CD14-positive monocyte (primary cell): ENCODE measurements at regions not wholly inside any gene's neighbourhood (a gene's known extent, or its start where the extent isn't known, plus 50 kb on each side); places are given as distances from the start of the nearest gene placed in this dataset.

Experiments used
- DNase-seq, 3 donors: peaks; one replicate each; pipeline ENCODE4 v3.0.0-alpha.2; 2011 to 2022
- H2AFZ ChIP-seq: 2 replicates; pipeline ENCODE4 v1.6.0; 2012; ENCODE audit warnings: mild to moderate bottlenecking, low read depth, low read length, inconsistent platforms; ENCODE audit not compliant: insufficient read depth, poor library complexity, severe bottlenecking
- H3K27ac ChIP-seq, 2 donors: 1 replicate in 1 of 2; 2 replicates in 1 of 2; pipeline ENCODE4 v1.5.1; 2012 to 2013; ENCODE audit warnings: low read length in 2 of 2, control low read depth in 1 of 2, inconsistent platforms in 1 of 2, low read depth in 1 of 2, mild to moderate bottlenecking in 1 of 2
- H3K27me3 ChIP-seq, 2 donors: one replicate each; pipeline versions ENCODE4 v1.6.0 to v1.6.1; 2011 to 2013; ENCODE audit warnings: low read length in 2 of 2; ENCODE audit not compliant: control insufficient read depth in 2 of 2, insufficient read depth in 2 of 2
- H3K36me3 ChIP-seq, 2 donors: replicated peaks in 1 of 2; 1 replicate in 1 of 2; 2 replicates in 1 of 2; pipeline versions ENCODE4 v1.5.1 to v1.6.1; 2012 to 2013; ENCODE audit warnings: low read length in 2 of 2, control low read depth in 1 of 2, inconsistent platforms in 1 of 2, mild to moderate bottlenecking in 1 of 2; ENCODE audit not compliant: insufficient read depth in 2 of 2, control insufficient read depth in 1 of 2
- H3K4me1 ChIP-seq, 2 donors: 1 replicate in 1 of 2; 2 replicates in 1 of 2; pipeline versions ENCODE4 v1.5.1 to v1.6.1; 2012 to 2013; ENCODE audit warnings: low read length in 2 of 2, control low read depth in 1 of 2, inconsistent platforms in 1 of 2, mild to moderate bottlenecking in 1 of 2, moderate library complexity in 1 of 2; ENCODE audit not compliant: insufficient read depth in 2 of 2, control insufficient read depth in 1 of 2
- H3K4me2 ChIP-seq: replicated peaks from 2 replicates; pipeline ENCODE3; 2012; ENCODE audit warnings: low read length, moderate library complexity, mild to moderate bottlenecking; ENCODE audit not compliant: poor library complexity, severe bottlenecking; ENCODE audit errors: extremely low read depth
- H3K4me3 ChIP-seq, 3 experiments: fragments of 200-600 bp in 1 of 3; sonication (generic) in 1 of 3; replicated peaks in 1 of 3; 1 replicate in 2 of 3; 2 replicates in 1 of 3; pipeline ENCODE4 v1.5.1; 2011 to 2013; ENCODE audit warnings: low read length in 3 of 3, mild to moderate bottlenecking in 3 of 3, control low read depth in 2 of 3, low read depth in 2 of 3, inconsistent platforms in 1 of 3, moderate library complexity in 1 of 3
- H3K79me2 ChIP-seq: 2 replicates; pipeline ENCODE4 v1.6.0; 2012; ENCODE audit warnings: mild to moderate bottlenecking, control low read depth, inconsistent platforms, low read length, moderate library complexity; ENCODE audit not compliant: insufficient read depth
- H3K9ac ChIP-seq: 2 replicates; pipeline ENCODE4 v1.6.0; 2017; ENCODE audit warnings: low read length, mild to moderate bottlenecking; ENCODE audit not compliant: insufficient read depth, poor library complexity, severe bottlenecking
- H3K9me3 ChIP-seq, 2 donors: replicated peaks in 1 of 2; 1 replicate in 1 of 2; 2 replicates in 1 of 2; pipeline versions ENCODE4 v1.5.1 to v1.6.1; 2012 to 2013; ENCODE audit warnings: low read length in 2 of 2, control low read depth in 1 of 2; ENCODE audit not compliant: control insufficient read depth in 1 of 2, insufficient read depth in 1 of 2
- H4K20me1 ChIP-seq: 2 replicates; pipeline ENCODE4 v1.6.0; 2012; ENCODE audit warnings: mild to moderate bottlenecking, low read length, control low read depth, moderate library complexity; ENCODE audit not compliant: insufficient read depth
- H3K27ac Mint-ChIP-seq, 7 donors: one replicate each; pipeline ENCODE4 v1.8.0; 2020; ENCODE audit warnings: mild to moderate bottlenecking in 7 of 7, mixed read lengths in 7 of 7, moderate library complexity in 6 of 7, inconsistent platforms in 2 of 7
- H3K27me3 Mint-ChIP-seq, 3 donors: one replicate each; pipeline ENCODE4 v1.8.0; 2021 to 2022; ENCODE audit warnings: low read depth in 3 of 3, mild to moderate bottlenecking in 3 of 3, mixed read lengths in 3 of 3, moderate library complexity in 3 of 3, inconsistent platforms in 1 of 3
- H3K36me3 Mint-ChIP-seq, 2 donors: one replicate each; pipeline ENCODE4 v1.8.0; 2020; ENCODE audit warnings: mixed read lengths in 2 of 2, inconsistent platforms in 1 of 2, mild to moderate bottlenecking in 1 of 2
- H3K4me1 Mint-ChIP-seq: one replicate; pipeline ENCODE4 v1.8.0; 2020; ENCODE audit warnings: mild to moderate bottlenecking, mixed read lengths
- H3K4me3 Mint-ChIP-seq, 2 donors: one replicate each; pipeline ENCODE4 v1.8.0; 2020; ENCODE audit warnings: mild to moderate bottlenecking in 2 of 2, mixed read lengths in 2 of 2, moderate library complexity in 1 of 2
- H3K9me3 Mint-ChIP-seq, 7 donors: one replicate each; pipeline ENCODE4 v1.8.0; 2020 to 2022; ENCODE audit warnings: mixed read lengths in 7 of 7, mild to moderate bottlenecking in 6 of 7, moderate library complexity in 6 of 7, inconsistent platforms in 2 of 7
- WGBS: methylation state at CpG from one replicate; pipeline ENCODE4 v1.1.5; 2013; ENCODE audit warnings: missing lambda C conversion rate; ENCODE audit not compliant: insufficient coverage; 5-methylcytosine and 5-hydroxymethylcytosine counted together
- intact Hi-C, 2 donors: fragments of 100-400 bp; cut with micrococcal nuclease; formaldehyde crosslinking; loops; one replicate each; pipeline versions ENCODE4 v1.15.0 to v1.15.1; 2023
- TF ChIP-seq, protein P1 (sequence below): fragments of 200-600 bp; IDR thresholded peaks from one replicate; pipeline ENCODE4 v1.8.0; 2022; ENCODE audit warnings: antibody characterized with exemption, mild to moderate bottlenecking

DNA sequence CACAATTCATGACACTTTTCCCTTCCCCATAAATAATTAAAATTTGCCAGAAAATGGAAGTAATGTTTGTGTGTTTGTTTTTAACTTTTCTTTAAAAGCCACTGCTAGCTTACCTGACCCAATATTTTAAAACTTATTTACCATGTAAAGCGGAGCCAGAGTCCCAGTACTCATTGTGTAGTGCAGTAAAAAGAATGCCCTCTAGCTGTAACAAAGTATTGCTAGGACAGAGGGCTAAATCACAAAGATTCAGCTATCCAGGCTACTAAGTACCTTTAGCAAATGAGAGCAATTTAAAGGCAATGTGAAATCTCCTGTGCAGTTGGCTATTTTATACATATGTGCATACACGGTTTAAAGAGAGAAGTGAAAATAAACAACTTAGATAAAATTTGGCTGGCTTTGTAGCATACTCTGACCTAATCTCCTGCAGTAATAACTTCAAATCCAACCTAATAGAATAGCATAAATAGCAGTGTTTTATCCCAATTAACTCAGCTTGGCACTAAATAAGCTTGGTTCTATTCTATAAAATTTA is 997.4 kb upstream of the PIK3C3 start:
- no peak overlapping the region for H3K9ac ChIP-seq
- TF ChIP-seq, protein P1, sequence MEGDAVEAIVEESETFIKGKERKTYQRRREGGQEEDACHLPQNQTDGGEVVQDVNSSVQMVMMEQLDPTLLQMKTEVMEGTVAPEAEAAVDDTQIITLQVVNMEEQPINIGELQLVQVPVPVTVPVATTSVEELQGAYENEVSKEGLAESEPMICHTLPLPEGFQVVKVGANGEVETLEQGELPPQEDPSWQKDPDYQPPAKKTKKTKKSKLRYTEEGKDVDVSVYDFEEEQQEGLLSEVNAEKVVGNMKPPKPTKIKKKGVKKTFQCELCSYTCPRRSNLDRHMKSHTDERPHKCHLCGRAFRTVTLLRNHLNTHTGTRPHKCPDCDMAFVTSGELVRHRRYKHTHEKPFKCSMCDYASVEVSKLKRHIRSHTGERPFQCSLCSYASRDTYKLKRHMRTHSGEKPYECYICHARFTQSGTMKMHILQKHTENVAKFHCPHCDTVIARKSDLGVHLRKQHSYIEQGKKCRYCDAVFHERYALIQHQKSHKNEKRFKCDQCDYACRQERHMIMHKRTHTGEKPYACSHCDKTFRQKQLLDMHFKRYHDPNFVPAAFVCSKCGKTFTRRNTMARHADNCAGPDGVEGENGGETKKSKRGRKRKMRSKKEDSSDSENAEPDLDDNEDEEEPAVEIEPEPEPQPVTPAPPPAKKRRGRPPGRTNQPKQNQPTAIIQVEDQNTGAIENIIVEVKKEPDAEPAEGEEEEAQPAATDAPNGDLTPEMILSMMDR = no peak
- no peak overlapping the region for H2AFZ ChIP-seq
- no peaks in the 10 kb centered on the region for H3K27me3 Mint-ChIP-seq
- H4K20me1 ChIP-seq = no peaks in the 10 kb centered on the region
- no peak for DNase-seq
- no peaks in the 10 kb centered on the region for H3K36me3 Mint-ChIP-seq
- H3K4me1 ChIP-seq = no peaks in the 10 kb centered on the region
- H3K36me3 ChIP-seq = no peaks in the 10 kb centered on the region
- H3K4me3 ChIP-seq = no peak overlapping the region
- no peak overlapping the region for H3K4me2 ChIP-seq
- intact Hi-C loops = no loop called here
- H3K79me2 ChIP-seq = no peaks in the 10 kb centered on the region
- no CpG with 5 or more reads among the region's 2 CpGs for WGBS
- no peaks in the 10 kb centered on the region for H3K4me1 Mint-ChIP-seq
- H3K9me3 Mint-ChIP-seq = peaks cover 0 to 10% (median 0%) of the 10 kb centered on the region in 7 donors
- H3K27ac ChIP-seq = no peak overlapping the region
- H3K9me3 ChIP-seq = no peaks in the 10 kb centered on the region
- no peak overlapping the region for H3K27ac Mint-ChIP-seq
- no peak overlapping the region for H3K4me3 Mint-ChIP-seq
- H3K27me3 ChIP-seq = no peaks in the 10 kb centered on the region

DNA sequence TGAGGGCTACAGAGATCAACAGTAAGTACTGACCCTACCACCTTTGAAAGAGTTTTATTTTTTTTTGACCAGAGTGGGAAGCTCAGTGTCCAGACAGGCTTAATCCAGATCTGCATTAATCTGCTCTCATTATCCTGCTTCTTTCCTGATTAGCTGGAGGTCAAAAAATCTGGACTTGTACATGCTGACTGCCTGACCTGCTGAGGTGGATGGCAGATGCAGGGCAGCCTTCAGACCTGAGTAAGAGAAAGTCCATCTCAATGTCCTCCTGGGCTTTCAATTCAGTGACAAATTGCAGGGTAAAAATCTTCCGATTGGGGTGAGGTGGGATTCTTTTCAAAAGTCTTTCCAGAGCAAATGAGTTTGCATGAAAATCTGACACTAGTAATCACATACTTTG is 998.8 kb upstream of the PIK3C3 start:
- TF ChIP-seq, protein P1 = no peak
- peaks cover 0 to 10% (median 0%) of the 10 kb centered on the region in 7 donors for H3K9me3 Mint-ChIP-seq
- Histone ChIP-seq H3K27ac (no peak overlapping the region), H4K20me1 (no peaks in the 10 kb centered on the region), H2AFZ (no peak overlapping the region), H3K36me3 (no peaks in the 10 kb centered on the region), H3K9me3 (no peaks in the 10 kb centered on the region), H3K4me2 (no peak overlapping the region), H3K4me3 (no peak overlapping the region), H3K79me2 (no peaks in the 10 kb centered on the region), H3K27me3 (no peaks in the 10 kb centered on the region), H3K9ac (no peak overlapping the region), H3K4me1 (no peaks in the 10 kb centered on the region)
- H3K27ac Mint-ChIP-seq = no peak overlapping the region
- no peaks in the 10 kb centered on the region for H3K4me1 Mint-ChIP-seq
- no CpG with 5 or more reads among the region's 1 CpG for WGBS
- no peaks in the 10 kb centered on the region for H3K36me3 Mint-ChIP-seq
- DNase-seq = no peak
- no peak overlapping the region for H3K4me3 Mint-ChIP-seq
- H3K27me3 Mint-ChIP-seq = no peaks in the 10 kb centered on the region
- intact Hi-C loops = no loop called here
